Heart left ventricle (tissue), 13 donors: ENCODE measurements at regions not wholly inside any gene's neighbourhood (a gene's known extent, or its start where the extent isn't known, plus 50 kb on each side); places are given as distances from the start of the nearest gene placed in this dataset.

Experiments used
- CTCF ChIP-seq, 12 donors: fragments of 200-600 bp; sonication (generic) in 4 of 12; IDR thresholded peaks; one replicate each; pipeline versions ENCODE4 v1.5.0 to v1.8.0; 2018 to 2022; ENCODE audit warnings: antibody characterized with exemption in 12 of 12, mild to moderate bottlenecking in 5 of 12
- POLR2A ChIP-seq, 2 donors: fragments of 450-650 bp; IDR thresholded peaks; one replicate each; pipeline ENCODE4 v1.6.1; 2017; ENCODE audit warnings: antibody characterized with exemption in 2 of 2, mild to moderate bottlenecking in 2 of 2, moderate library complexity in 2 of 2
- donor health status: ischemic (EF 13 %, LVEDD 7.1; RV severe dilation, severe dysfunction).
- donor health status: DM: no; HTN: yes; CAD: no.
- donor health status: DM: no; HTN: no; CAD: no.
- donor health status: ischemic (EF 25% LVEDD 6.9; RV normal size, moderate dysfunction).
- donor health status: ischemic (EF 25% LVEDD 5.7; RV mildly dilated, moderate dysfunction).
- donor health status: ischemic (EF 35%, LVEDD 5.7; RV mildly dilated, moderate dysfunction).
- donor health status: nonischemic (EF 11% LVEDD 7.7; RV severe dilation, severe dysfunction).
- donor health status: DM: yes; HTN: yes; CAD: no.
- donor health status: PGD.
- donor health status: ischemic (EF 29% LVEDD 5.4; RV normal size, mild dysfunction).
- donor health status: nonischemic (EF 23%, LVEDD 6.1; RV moderate dilation, normal function).

- TF ChIP-seq CTCF (IDR thresholded peaks at IDR 0.05), result no peak
- no peak for TF ChIP-seq POLR2A (IDR thresholded peaks at IDR 0.05)
Observed at GRCh38 chr5:67283988-67284487, 87.4 kb upstream of the CD180 start.
